Muscle of back (tissue), 3 donors: ENCODE measurements at regions not wholly inside any gene's neighbourhood (a gene's known extent, or its start where the extent isn't known, plus 50 kb on each side); places are given as distances from the start of the nearest gene placed in this dataset.
"Not testable (repeated sequence)": the region's sequence is repeated elsewhere in the genome, so short reads cannot be mapped to it uniquely, and the experiment has no call there.

Experiments
- DNase-seq, 3 donors: peaks; one replicate each; pipeline versions ENCODE4 v3.0.0 to v3.0.0-alpha.2; 2013

DNA sequence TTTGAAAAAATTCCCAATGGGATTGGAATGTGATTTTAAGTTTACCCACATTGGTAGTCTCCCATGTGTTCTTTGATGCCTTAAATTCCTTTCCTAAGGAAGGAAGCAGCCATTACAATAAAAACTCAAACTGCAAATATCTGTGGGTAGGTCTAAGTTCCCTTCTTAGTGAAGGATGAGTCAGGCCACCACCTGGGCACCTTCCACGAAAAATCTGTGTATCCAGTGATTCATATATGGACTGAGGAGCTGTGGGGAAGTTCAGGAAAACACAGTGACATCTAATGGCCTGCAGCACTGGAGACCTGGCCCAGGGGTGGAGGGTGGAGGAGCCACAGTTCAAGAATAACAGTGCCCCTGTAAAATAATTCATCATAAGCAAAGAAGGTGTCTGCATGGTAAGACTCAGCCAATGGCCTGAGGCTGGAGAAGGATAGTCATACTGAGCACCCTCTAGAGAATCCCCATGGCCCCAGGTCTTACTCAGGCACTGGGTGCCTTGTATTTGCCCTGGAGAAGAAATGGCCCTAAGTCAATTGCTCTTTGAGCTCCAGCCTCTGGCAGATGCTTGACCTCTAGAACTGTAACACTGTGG lies 248.6 kb downstream of the SP3 start:
- no peak for DNase-seq

- DNase-seq: no peak
These were observed 245.7 kb downstream of the SP3 start for GRCh38 chr2:173719471-173719870.

- DNase-seq: peak in 2 of 3 donors; percentile 40 to 57
These were observed 244.9 kb downstream of the SP3 start for GRCh38 chr2:173720306-173720705.

GRCh38 chr2:173734797-173735196 lies 230.4 kb downstream of the SP3 start:
- DNase-seq: no peak

- not testable (repeated sequence) for DNase-seq
These were observed 227.1 kb downstream of the SP3 start for GRCh38 chr2:173737954-173738575.

DNA sequence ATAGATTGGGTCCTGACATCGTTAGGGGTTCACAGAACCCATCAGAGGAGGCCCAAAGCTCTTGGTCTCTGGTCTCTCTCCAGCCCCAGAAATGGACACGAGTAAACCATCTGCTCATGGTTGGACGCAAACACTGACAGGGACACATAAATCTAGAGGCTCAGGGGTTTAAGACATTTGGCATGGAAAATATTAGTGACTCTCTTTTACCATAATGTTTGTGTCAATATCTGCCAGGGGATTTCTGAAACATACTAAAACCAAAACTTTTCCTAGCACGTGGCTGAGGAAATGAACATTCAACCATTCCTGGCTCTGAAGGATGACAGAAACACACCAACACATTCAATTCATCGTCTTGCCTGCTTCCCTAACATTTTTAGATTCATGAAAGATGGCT lies 226.2 kb downstream of the SP3 start:
- peak in 2 of 3 donors; percentile 18 to 74 for DNase-seq

DNA sequence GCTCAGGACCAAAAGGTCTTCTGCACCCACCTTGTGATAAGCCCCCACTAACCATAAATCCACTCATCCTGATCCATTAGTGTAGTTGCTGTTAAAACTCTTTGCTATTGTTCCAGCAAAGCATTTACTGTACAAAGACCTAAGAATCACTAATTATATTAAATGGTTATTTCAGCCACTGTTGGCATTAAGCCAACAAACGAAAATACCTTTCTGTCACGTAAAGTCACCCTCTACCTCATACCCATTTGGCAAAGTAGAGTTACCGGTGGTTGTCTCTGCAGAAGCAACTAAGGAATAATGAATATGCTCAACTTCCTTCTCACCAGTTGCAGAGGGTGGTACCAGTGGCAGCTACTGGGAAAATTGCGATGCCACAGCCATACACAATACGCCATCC lies 224.5 kb downstream of the SP3 start:
- DNase-seq: no peak

DNA sequence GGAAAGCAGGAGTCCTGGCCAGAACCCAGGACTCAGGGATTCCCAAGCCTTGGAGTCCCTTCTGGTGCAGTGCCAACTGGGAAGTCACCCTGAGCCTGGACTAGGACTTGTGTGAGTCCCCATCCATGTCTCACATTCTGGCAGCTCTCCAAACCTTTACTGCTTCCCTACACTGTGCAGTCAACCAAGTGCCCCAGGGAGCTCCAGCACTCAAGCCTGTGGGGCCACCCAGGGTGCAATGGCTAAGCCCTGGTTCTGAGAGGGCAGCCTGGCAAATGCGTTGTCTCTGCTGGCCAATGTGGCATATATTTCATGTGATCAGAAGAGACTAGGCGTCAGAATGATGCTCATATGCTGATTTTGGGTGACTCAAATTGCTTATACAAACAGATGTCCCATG lies 223.4 kb downstream of the SP3 start:
- peak in 1 of 3 donors; percentile 16 for DNase-seq

DNA sequence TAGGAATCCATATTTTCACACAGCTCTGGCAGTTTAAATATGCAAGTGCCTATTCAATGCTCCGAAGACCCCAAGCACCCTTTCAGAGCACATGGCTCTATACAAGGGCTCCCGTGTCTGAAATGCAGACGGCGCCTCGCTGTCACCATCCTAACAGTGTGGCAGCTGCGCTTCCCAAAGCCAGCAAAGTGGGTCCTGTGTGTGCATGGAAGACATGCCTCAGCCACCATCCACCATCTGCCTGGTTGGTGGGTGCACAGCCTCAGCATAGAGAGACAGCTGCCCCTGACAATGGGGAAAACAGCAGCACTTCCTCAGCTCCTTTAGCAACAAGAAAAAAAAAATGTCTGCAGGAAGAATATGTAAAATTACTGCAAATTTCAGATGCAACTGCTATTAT lies 218.1 kb downstream of the SP3 start:
- DNase-seq: peak in 1 of 3 donors; percentile 17

DNA sequence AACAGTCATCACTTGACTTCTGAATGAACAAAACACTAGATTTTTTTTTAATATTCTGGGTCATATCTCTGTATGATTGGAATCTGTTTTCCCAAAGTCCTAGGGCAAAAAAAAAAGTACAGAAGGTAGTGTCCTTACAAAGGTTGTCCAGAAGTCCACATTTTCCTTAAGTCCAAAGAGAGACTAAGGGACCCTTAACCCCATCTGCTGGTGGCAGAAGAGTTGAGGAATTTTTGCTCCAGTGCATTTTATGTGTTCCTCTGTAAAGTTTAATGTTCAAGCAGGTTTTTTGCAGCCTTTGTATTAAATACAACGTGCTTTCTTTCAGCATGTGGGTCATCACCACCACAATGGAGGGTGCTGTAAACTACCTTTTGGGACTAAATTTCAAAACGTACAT lies 215.9 kb downstream of the SP3 start:
- peak in 2 of 3 donors; percentile 38 to 68 for DNase-seq

DNA sequence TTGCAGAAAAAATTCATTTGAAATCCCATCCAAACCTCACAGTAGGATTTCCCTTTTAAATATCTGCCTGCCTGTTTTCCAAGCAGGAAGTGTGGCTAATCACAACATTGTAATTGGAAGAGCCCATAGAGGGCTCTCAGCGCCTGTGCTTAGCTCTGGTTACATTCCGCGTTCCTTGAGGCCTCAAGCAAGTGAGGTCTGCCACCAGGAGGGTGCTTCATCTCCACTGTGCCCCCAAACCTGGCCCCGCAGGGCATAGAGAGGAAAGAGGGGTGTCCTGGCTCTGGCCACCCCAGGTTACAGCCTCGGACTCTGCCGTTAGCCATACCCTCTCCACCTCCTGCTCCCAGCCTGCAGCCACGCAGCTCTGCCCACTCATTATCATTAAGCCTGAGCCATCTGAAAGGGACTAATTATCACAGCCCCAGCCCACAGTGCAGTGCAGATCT lies 214.8 kb downstream of the SP3 start:
- DNase-seq: peak; percentile 33 to 77 (median 43)

- peak in 1 of 3 donors; percentile 22 for DNase-seq
These were observed 214.3 kb downstream of the SP3 start for GRCh38 chr2:173750831-173751230.

DNA sequence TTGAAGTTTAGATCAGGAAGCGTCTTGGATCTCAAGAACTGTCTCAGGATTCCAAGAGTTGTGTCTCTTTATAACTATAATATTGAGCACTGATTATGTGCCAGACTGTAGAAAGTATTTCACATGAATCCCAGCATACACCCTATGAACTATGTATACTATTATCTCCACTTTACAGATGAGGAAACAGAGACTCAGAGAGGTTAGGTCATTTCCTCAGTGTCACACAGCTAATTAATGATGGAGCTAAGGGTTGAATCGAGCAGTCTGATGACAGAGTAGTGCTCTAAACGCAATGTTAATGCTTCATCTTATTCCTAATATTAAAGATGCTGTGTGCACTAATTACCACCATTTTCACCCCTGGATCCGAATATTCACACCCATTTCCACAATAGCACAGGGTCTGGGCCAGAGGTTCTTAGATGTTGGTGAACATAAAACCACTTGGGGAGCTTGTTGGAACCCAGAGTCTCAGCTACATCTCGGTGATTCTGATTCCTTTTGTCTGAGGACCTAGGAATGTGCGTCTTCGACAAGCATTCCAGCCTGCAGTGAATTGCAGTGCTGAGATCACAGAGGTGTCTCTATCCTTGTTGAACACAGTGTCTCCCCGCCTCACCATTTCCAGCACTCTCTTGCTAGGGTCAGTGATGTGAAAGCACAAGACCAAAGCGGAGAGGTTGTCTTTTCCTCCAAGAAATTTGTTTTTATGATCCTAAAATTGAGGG lies 213.8 kb downstream of the SP3 start:
- no peak for DNase-seq

DNA sequence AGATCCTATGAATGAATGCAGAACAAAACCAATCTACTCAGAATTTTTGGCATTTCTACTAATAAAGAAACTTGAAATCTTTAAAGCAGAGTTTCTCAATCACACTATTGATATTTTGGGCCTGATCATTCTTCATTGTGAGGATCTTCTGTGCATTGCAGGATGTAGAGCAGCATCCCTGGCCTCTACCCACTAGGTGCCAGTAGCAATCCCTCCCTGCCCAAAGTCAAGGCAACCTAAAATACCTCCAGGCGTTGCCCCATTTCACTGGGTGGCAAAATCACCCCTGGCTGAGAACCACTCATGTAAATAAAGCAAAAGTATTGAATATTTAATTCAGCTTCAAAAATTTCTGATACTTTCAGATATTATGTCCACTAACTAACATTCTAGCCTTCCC lies 213.0 kb downstream of the SP3 start:
- no peak for DNase-seq

DNA sequence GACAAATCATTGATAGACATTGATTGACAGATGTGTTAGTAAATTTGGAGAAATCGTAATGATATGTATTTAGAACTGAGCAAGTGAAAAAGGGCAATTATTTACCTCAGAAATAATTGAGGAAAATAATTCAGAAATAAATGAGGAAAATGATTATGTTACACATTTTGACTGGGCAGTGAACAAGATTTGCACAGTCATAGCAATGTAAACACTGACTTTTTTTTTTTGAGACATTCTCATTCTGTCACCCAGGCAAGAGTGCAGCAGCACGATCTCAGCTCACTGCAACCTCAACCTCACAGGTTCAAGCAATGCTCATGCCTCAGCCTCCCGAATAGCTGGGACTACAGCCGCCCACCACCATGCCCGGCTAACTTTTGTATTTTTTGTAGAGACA lies 211.7 kb downstream of the SP3 start:
- no peak for DNase-seq

DNA sequence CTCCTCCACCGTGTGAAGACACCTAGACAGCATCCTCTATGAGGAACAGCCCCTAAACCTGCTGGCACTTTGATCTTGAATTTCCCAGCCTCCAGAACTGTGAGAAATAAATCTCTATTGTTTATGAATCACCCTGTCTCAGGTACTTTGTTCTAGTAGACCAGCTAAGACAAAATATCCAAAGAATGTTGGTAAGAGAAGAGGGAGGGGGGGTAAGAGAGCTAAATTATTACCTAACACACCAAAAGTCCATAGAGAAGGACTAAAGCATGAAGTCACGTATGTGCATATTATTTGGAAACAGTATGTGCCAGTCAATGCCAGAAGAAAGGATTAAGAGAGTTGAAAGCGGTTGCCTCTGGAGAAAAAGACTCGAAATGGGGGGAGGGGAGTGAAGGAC lies 211.0 kb downstream of the SP3 start:
- no peak for DNase-seq

- DNase-seq: no peak
These were observed 210.3 kb downstream of the SP3 start for GRCh38 chr2:173754837-173755236.

- DNase-seq: no peak
These were observed 209.4 kb downstream of the SP3 start for GRCh38 chr2:173755798-173756197.

- no peak for DNase-seq
These were observed 205.2 kb downstream of the SP3 start for GRCh38 chr2:173759959-173760358.

- peak; percentile 39 to 75 (median 61) for DNase-seq
These were observed 204.6 kb downstream of the SP3 start for GRCh38 chr2:173760553-173760952.

DNA sequence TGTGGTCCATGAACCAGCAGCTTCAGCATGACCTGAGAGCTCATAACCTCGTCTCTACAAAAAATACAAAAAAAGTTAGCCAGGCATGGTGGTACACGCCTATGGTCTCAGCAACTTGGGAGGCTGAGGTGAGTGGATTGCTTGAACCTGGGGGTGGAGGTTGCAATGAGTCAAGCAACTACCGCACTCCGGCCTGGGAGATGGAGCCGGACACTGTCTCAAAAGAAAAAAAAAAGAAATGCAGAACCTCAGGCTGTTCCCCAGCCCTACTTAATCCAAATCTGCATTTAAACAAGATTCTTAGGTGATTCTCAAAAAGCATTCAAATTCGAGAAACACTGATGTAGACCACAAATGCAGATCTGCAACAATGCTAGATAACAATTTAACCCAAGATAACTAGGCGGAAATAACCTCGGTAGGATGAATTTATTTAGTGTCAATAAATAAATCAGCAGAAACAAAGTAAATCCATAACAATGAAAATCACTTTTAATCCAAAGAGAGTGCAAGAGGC lies 203.5 kb downstream of the SP3 start:
- no peak for DNase-seq

- no peak for DNase-seq
These were observed 203.0 kb downstream of the SP3 start for GRCh38 chr2:173762221-173762620.

- DNase-seq: no peak
These were observed 202.3 kb downstream of the SP3 start for GRCh38 chr2:173762864-173763263.
